H9 (cell line): ENCODE measurements at regions not wholly inside any gene's neighbourhood (a gene's known extent, or its start where the extent isn't known, plus 50 kb on each side); places are given as distances from the start of the nearest gene placed in this dataset.

Experiments used
- DNase-seq: peaks from one replicate; pipeline ENCODE4 v3.0.0-alpha.2; 2017
- H2AFZ ChIP-seq: one replicate; pipeline ENCODE4 v1.6.1; 2013; ENCODE audit warnings: mild to moderate bottlenecking, low read length, control low read depth, moderate library complexity
- H2AK5ac ChIP-seq: 2 replicates; pipeline ENCODE4 v1.6.1; 2013; ENCODE audit warnings: low read length, control low read depth, mixed read lengths; ENCODE audit not compliant: insufficient read length
- H2BK120ac ChIP-seq: one replicate; pipeline ENCODE4 v1.6.1; 2013; ENCODE audit warnings: low read depth, mild to moderate bottlenecking, low read length, control low read depth, inconsistent platforms; ENCODE audit not compliant: poor library complexity, severe bottlenecking
- H2BK12ac ChIP-seq: 2 replicates; pipeline ENCODE4 v1.6.1; 2013; ENCODE audit warnings: low read length, control low read depth, mixed read lengths, low read depth; ENCODE audit not compliant: insufficient read length
- H2BK15ac ChIP-seq: 2 replicates; pipeline ENCODE4 v1.6.1; 2013; ENCODE audit warnings: low read depth, low read length, control low read depth
- H2BK20ac ChIP-seq: one replicate; pipeline ENCODE4 v1.6.1; 2013; ENCODE audit warnings: low read depth, mild to moderate bottlenecking, low read length, control low read depth, inconsistent platforms; ENCODE audit not compliant: poor library complexity, severe bottlenecking
- H2BK5ac ChIP-seq: 2 replicates; pipeline ENCODE4 v1.6.1; 2013; ENCODE audit warnings: low read length, control low read depth, mixed read lengths; ENCODE audit not compliant: insufficient read length
- H3K14ac ChIP-seq: 2 replicates; pipeline ENCODE4 v1.6.1; 2013; ENCODE audit warnings: low read length, control low read depth; ENCODE audit not compliant: insufficient read depth
- H3K18ac ChIP-seq: 2 replicates; pipeline ENCODE4 v1.6.1; 2013; ENCODE audit warnings: low read depth, mild to moderate bottlenecking, mixed read lengths, low read length, control low read depth; ENCODE audit not compliant: insufficient read length
- H3K23ac ChIP-seq: 2 replicates; pipeline ENCODE4 v1.6.1; 2013; ENCODE audit warnings: low read length, control low read depth, mixed read lengths, low read depth; ENCODE audit not compliant: insufficient read length
- H3K23me2 ChIP-seq: 2 replicates; pipeline ENCODE4 v1.6.1; 2013; ENCODE audit warnings: low read depth, mild to moderate bottlenecking, mixed read lengths, low read length, control low read depth; ENCODE audit not compliant: insufficient read length, poor library complexity, severe bottlenecking
- H3K27ac ChIP-seq: 2 replicates; pipeline ENCODE4 v1.5.1; 2013; ENCODE audit warnings: low read length, control low read depth, mixed read lengths, low read depth; ENCODE audit not compliant: insufficient read length
- H3K27me3 ChIP-seq: 2 replicates; pipeline ENCODE4 v1.6.1; 2013; ENCODE audit warnings: low read length, control low read depth, inconsistent platforms; ENCODE audit not compliant: insufficient read depth
- H3K4ac ChIP-seq: 2 replicates; pipeline ENCODE4 v1.6.1; 2013; ENCODE audit warnings: low read depth, mild to moderate bottlenecking, control low read depth, inconsistent platforms, low read length, moderate library complexity
- H3K4me1 ChIP-seq: 2 replicates; pipeline ENCODE4 v1.6.1; 2013; ENCODE audit warnings: low read length, control low read depth, inconsistent platforms; ENCODE audit not compliant: insufficient read depth
- H3K4me2 ChIP-seq: 2 replicates; pipeline ENCODE4 v1.6.1; 2013; ENCODE audit warnings: low read length, control low read depth, mixed read lengths; ENCODE audit not compliant: insufficient read length, insufficient read depth
- H3K56ac ChIP-seq: 2 replicates; pipeline ENCODE4 v1.6.1; 2013; ENCODE audit warnings: low read depth, mild to moderate bottlenecking, mixed read lengths, low read length, control low read depth; ENCODE audit not compliant: insufficient read length
- H3K79me1 ChIP-seq: 2 replicates; pipeline ENCODE4 v1.6.1; 2013; ENCODE audit warnings: low read depth, mild to moderate bottlenecking, moderate library complexity, low read length, control low read depth, inconsistent platforms; ENCODE audit not compliant: insufficient read depth, poor library complexity, severe bottlenecking
- H3K79me2 ChIP-seq: 2 replicates; pipeline ENCODE4 v1.6.1; 2013; ENCODE audit warnings: low read length, control low read depth, inconsistent platforms; ENCODE audit not compliant: insufficient read depth
- H3K9ac ChIP-seq: 2 replicates; pipeline ENCODE4 v1.6.1; 2013; ENCODE audit warnings: low read length, control low read depth, mixed read lengths; ENCODE audit not compliant: insufficient read length; ENCODE audit errors: extremely low read depth
- H3K9me3 ChIP-seq: one replicate; pipeline ENCODE4 v1.6.1; 2013; ENCODE audit warnings: low read depth, low read length, inconsistent platforms; ENCODE audit not compliant: control insufficient read depth
- H3T11ph ChIP-seq: one replicate; pipeline ENCODE4 v1.6.1; 2013; ENCODE audit warnings: mild to moderate bottlenecking, low read length, control low read depth, inconsistent platforms
- H4K20me1 ChIP-seq: one replicate; pipeline ENCODE4 v1.6.1; 2013; ENCODE audit not compliant: control insufficient read depth, insufficient read length, insufficient read depth
- H4K5ac ChIP-seq: 2 replicates; pipeline ENCODE4 v1.6.1; 2013; ENCODE audit warnings: low read depth, mild to moderate bottlenecking, mixed read lengths, low read length, control low read depth; ENCODE audit not compliant: insufficient read length
- H4K8ac ChIP-seq: replicated peaks from 2 replicates; pipeline ENCODE4 v1.6.1; 2013; ENCODE audit warnings: low read length, control low read depth, mixed read lengths, low read depth; ENCODE audit not compliant: insufficient read length
- H4K91ac ChIP-seq: 2 replicates; pipeline ENCODE4 v1.6.1; 2013; ENCODE audit warnings: low read depth, mild to moderate bottlenecking, moderate library complexity, mixed read lengths, low read length, control low read depth; ENCODE audit not compliant: insufficient read length
- H3K27ac Mint-ChIP-seq, 3 experiments: 2 replicates in 2 of 3; 3 replicates in 1 of 3; pipeline ENCODE4 v1.8.0; 2020 to 2021; ENCODE audit warnings: mixed read lengths in 3 of 3, mild to moderate bottlenecking in 1 of 3, moderate library complexity in 1 of 3
- H3K27me3 Mint-ChIP-seq: 2 replicates; pipeline ENCODE4 v1.8.0; 2021; ENCODE audit warnings: low read depth, mild to moderate bottlenecking, moderate library complexity, mixed read lengths
- H3K36me3 Mint-ChIP-seq, 3 experiments: 2 replicates in 2 of 3; 3 replicates in 1 of 3; pipeline ENCODE4 v1.8.0; 2020 to 2021; ENCODE audit warnings: low read depth in 3 of 3, mixed read lengths in 3 of 3; ENCODE audit not compliant: insufficient read depth in 1 of 3
- H3K4me1 Mint-ChIP-seq, 2 experiments: 2 replicates each; pipeline ENCODE4 v1.8.0; 2020; ENCODE audit warnings: mixed read lengths in 2 of 2
- H3K4me3 Mint-ChIP-seq, 2 experiments: 2 replicates in 1 of 2; 3 replicates in 1 of 2; pipeline ENCODE4 v1.8.0; 2020 to 2021; ENCODE audit warnings: mild to moderate bottlenecking in 2 of 2, mixed read lengths in 2 of 2, moderate library complexity in 1 of 2
- H3K9me3 Mint-ChIP-seq, 2 experiments: 2 replicates in 1 of 2; 3 replicates in 1 of 2; pipeline ENCODE4 v1.8.0; 2020; ENCODE audit warnings: mild to moderate bottlenecking in 2 of 2, mixed read lengths in 2 of 2, moderate library complexity in 1 of 2
- CTCF ChIP-seq: fragments of 200-600 bp; sonication (generic); conservative IDR thresholded peaks from 3 replicates; pipeline ENCODE4 v1.8.0; 2021; ENCODE audit warnings: antibody characterized with exemption, mild to moderate bottlenecking
- WGBS: extraction: QIAGEN DNeasy Blood & Tissue Kit; methylation state at CpG from one replicate; pipeline ENCODE4 v1.1.7; 2013; ENCODE audit warnings: missing lambda C conversion rate, low lambda C conversion rate, mixed read lengths; ENCODE audit not compliant: insufficient read length; ENCODE audit errors: extremely low coverage; 5-methylcytosine and 5-hydroxymethylcytosine counted together

DNA sequence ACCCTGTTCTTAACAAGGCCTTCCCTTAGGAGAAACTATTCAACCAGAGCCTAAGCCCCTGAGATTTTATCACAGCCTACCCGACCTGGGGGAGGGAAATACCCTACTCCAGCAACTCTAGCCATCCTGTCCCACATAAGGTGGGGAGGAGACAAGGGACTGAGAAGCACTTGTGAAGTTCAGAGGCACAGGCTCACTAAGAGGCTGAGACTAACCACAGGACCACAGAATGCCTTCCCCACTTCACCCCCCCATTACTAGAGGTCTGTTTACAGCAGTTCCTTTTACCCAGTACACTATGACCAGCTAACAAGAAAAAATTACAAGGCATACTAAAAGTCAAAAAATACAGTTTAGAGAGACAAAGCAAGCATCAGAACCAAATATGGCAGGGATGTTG lies 86.8 kb downstream of the TEX35 start:
- Histone ChIP-seq H2BK20ac (no peak overlapping the region), H4K91ac (no peak overlapping the region), H2AK5ac (no peak overlapping the region), H3K9ac (no peak overlapping the region), H2BK5ac (no peak overlapping the region), H2BK12ac (no peak overlapping the region), H3K23ac (no peak overlapping the region), H3K56ac (no peak overlapping the region), H3K4ac (no peak overlapping the region), H2AFZ (no peak overlapping the region), H2BK120ac (no peak overlapping the region), H3K14ac (no peak overlapping the region), H4K20me1 (no peaks in the 10 kb centered on the region), H3K79me1 (no peaks in the 10 kb centered on the region), H3K9me3 (no peaks in the 10 kb centered on the region), H2BK15ac (no peak overlapping the region), H3K27ac (no peak overlapping the region), H3K4me1 (no peaks in the 10 kb centered on the region; the same call in 1 of the 2 replicates), H3K23me2 (no peaks in the 10 kb centered on the region), H3K4me2 (no peak overlapping the region), H4K5ac (no peak overlapping the region), H4K8ac (no peak overlapping the region), H3K27me3 (no peaks in the 10 kb centered on the region), H3K18ac (no peak overlapping the region), H3K79me2 (no peaks in the 10 kb centered on the region), H3T11ph (no peak overlapping the region)
- Mint-ChIP-seq H3K27ac (no peak overlapping the region), H3K4me1 (peaks cover 2 to 7% of the 10 kb centered on the region in 2 experiments; a peak in 2 of 4 replicates), H3K27me3 (peaks cover 2% of the 10 kb centered on the region; the same call in 1 of the 2 replicates), H3K36me3 (no peaks in the 10 kb centered on the region), H3K9me3 (no peaks in the 10 kb centered on the region), H3K4me3 (no peak overlapping the region)
- no peak for DNase-seq
- no peak for TF ChIP-seq CTCF
- WGBS: no CpG with 5 or more reads among the region's 1 CpG
